ENCODE measurements at regions not wholly inside any gene's neighbourhood (a gene's known extent, or its start where the extent isn't known, plus 50 kb on each side); places are given as distances from the start of the nearest gene placed in this dataset.
A peak's percentile ranks its signal among the peaks of the same experiment; 100 is the strongest.

GRCh38 chr5:115389034-115389798 lies 92.8 kb upstream of the CCDC112 start:
- DNase-seq, result no peak
- H3K4me1 ChIP-seq, result peaks cover 27% of the 10 kb centered on the region
- no peak overlapping the region for H3K4me3 ChIP-seq
- no peaks in the 10 kb centered on the region for H3K27me3 ChIP-seq (ENCODE audit: low read depth)
- no peak for TF ChIP-seq CTCF (IDR thresholded peaks at IDR 0.05; ENCODE audit: borderline replicate concordance)
- no peaks in the 10 kb centered on the region for H3K9me3 ChIP-seq (replicated peaks)
- H3K36me3 ChIP-seq, result no peaks in the 10 kb centered on the region
- peak overlapping the region; percentile 14 for H3K27ac ChIP-seq (replicated peaks)
- intact Hi-C loops (cut with micrococcal nuclease), result no loop called here

GRCh38 chr5:115388240-115388639 lies 91.8 kb upstream of the CCDC112 start:
- H3K4me3 ChIP-seq, result no peak overlapping the region
- TF ChIP-seq CTCF (IDR thresholded peaks at IDR 0.05; ENCODE audit: borderline replicate concordance), result no peak
- H3K27me3 ChIP-seq (ENCODE audit: low read depth), result no peaks in the 10 kb centered on the region
- H3K27ac ChIP-seq (replicated peaks), result no peak overlapping the region
- DNase-seq, result no peak
- peaks cover 23% of the 10 kb centered on the region for H3K4me1 ChIP-seq
- intact Hi-C loops (cut with micrococcal nuclease), result no loop called here
- H3K36me3 ChIP-seq, result no peaks in the 10 kb centered on the region
- no peaks in the 10 kb centered on the region for H3K9me3 ChIP-seq (replicated peaks)

GRCh38 chr5:115387816-115388215 lies 91.4 kb upstream of the CCDC112 start:
- Histone ChIP-seq H3K36me3 (no peaks in the 10 kb centered on the region), H3K27me3 (ENCODE audit: low read depth) (no peaks in the 10 kb centered on the region), H3K9me3 (replicated peaks) (no peaks in the 10 kb centered on the region), H3K27ac (replicated peaks) (no peak overlapping the region), H3K4me3 (no peak overlapping the region), H3K4me1 (peaks cover 18% of the 10 kb centered on the region)
- intact Hi-C loops (cut with micrococcal nuclease), result no loop called here
- DNase-seq, result no peak
- TF ChIP-seq CTCF (IDR thresholded peaks at IDR 0.05; ENCODE audit: borderline replicate concordance), result no peak

- peaks cover 18% of the 10 kb centered on the region for H3K4me1 ChIP-seq
- no peaks in the 10 kb centered on the region for H3K9me3 ChIP-seq (replicated peaks)
- H3K27me3 ChIP-seq (ENCODE audit: low read depth), result no peaks in the 10 kb centered on the region
- H3K36me3 ChIP-seq, result no peaks in the 10 kb centered on the region
- DNase-seq, result no peak
- intact Hi-C loops (cut with micrococcal nuclease), result no loop called here
- no peak overlapping the region for H3K27ac ChIP-seq (replicated peaks)
- H3K4me3 ChIP-seq, result no peak overlapping the region
- no peak for TF ChIP-seq CTCF (IDR thresholded peaks at IDR 0.05; ENCODE audit: borderline replicate concordance)
Measured at GRCh38 chr5:115386657-115387056, 90.2 kb upstream of the CCDC112 start.

DNA sequence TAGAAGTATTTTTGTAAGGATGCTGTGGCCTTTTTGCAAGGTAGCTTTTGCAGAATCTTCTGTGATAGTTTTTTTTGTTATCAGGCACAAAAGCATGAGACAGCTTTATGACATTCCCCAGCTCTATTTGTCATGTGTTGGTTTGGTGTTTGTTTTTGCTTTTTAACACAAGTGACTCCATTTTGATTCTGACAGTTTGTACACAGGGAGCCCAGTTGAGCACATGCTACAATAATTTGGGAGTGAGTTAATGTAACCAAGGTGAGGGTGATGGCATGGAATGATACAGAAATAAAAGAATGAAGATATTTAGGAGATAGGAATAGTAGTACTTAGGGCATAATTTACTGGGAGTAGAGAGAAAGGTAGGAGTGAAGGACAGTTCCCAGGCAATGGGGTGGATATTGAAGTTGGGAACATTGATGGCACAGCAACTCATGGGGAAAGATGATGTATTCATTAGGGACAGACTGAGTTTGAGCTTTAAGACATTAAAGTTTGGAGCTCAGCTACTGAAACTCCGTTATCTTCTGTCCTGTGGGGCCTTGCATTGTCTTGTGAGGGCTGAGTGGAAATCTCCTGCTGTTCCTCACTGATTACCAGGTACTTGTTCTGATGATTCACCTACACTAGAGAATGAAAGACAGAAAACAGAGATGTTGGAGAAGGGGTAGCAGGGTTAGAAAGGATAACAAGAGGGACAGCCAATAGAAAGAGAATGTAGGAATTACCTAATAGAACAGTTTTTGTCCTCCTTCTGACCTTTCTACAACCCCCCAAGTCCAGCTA lies 88.3 kb upstream of the CCDC112 start:
- intact Hi-C loops (cut with micrococcal nuclease), result no loop called here
- Histone ChIP-seq H3K36me3 (no peaks in the 10 kb centered on the region), H3K9me3 (replicated peaks) (no peaks in the 10 kb centered on the region), H3K4me3 (no peak overlapping the region), H3K27ac (replicated peaks) (no peak overlapping the region), H3K27me3 (ENCODE audit: low read depth) (no peaks in the 10 kb centered on the region), H3K4me1 (peaks cover 24% of the 10 kb centered on the region)
- no peak for DNase-seq
- no peak for TF ChIP-seq CTCF (IDR thresholded peaks at IDR 0.05; ENCODE audit: borderline replicate concordance)
